ENCODE measurements at regions not wholly inside any gene's neighbourhood (a gene's known extent, or its start where the extent isn't known, plus 50 kb on each side); places are given as distances from the start of the nearest gene placed in this dataset.

DNA sequence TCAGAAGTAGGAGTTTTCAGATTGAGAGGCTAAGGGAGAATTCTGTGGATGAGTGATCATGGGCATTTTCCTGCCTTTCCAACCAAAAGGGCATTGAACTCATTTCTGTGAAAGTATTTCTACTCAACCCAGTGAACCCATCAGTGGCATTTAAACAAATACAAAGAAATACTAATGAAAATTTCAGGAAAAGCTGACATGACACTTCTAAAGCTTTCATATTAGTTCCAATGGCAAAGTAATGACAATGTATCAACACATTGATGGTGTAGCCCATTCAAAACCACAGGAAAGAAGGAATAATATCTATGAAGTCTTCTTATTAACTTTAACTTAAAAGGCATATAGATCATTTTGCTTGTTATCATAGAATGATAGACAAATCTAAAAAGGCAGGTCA lies 183.5 kb upstream of the ANXA10 start:
- TF ChIP-seq, protein P1, sequence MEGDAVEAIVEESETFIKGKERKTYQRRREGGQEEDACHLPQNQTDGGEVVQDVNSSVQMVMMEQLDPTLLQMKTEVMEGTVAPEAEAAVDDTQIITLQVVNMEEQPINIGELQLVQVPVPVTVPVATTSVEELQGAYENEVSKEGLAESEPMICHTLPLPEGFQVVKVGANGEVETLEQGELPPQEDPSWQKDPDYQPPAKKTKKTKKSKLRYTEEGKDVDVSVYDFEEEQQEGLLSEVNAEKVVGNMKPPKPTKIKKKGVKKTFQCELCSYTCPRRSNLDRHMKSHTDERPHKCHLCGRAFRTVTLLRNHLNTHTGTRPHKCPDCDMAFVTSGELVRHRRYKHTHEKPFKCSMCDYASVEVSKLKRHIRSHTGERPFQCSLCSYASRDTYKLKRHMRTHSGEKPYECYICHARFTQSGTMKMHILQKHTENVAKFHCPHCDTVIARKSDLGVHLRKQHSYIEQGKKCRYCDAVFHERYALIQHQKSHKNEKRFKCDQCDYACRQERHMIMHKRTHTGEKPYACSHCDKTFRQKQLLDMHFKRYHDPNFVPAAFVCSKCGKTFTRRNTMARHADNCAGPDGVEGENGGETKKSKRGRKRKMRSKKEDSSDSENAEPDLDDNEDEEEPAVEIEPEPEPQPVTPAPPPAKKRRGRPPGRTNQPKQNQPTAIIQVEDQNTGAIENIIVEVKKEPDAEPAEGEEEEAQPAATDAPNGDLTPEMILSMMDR (IDR thresholded peaks at IDR 0.05), result no peak
- no peak for TF ChIP-seq EZH2 (IDR thresholded peaks at IDR 0.05)

All from neural progenitor cell (in vitro differentiated cells).